Stimulated activated CD8-positive, alpha-beta memory T cell treated with anti-CD3 and anti-CD28 coated beads, Interleukin-2, amount 100 ng/mL, for 48 hours (primary cell): ENCODE measurements at regions not wholly inside any gene's neighbourhood (a gene's known extent, or its start where the extent isn't known, plus 50 kb on each side); places are given as distances from the start of the nearest gene placed in this dataset.
"Not testable (repeated sequence)": the region's sequence is repeated elsewhere in the genome, so short reads cannot be mapped to it uniquely, and the experiment has no call there.

Experiments used
- DNase-seq, 2 donors: peaks; one replicate each; pipeline ENCODE4 v3.0.0-alpha.2; 2020; ENCODE audit warnings: low read depth in 2 of 2

- DNase-seq, result no peak
Measured at GRCh38 chr4:38330936-38331335, 333.1 kb upstream of the KLF3 start.

GRCh38 chr4:38332699-38333098, 331.3 kb upstream of the KLF3 start:
- no peak for DNase-seq

- DNase-seq, result no peak
Measured at GRCh38 chr4:38333219-38333618, 330.8 kb upstream of the KLF3 start.

- DNase-seq, result no peak
Measured at GRCh38 chr4:38334791-38335190, 329.2 kb upstream of the KLF3 start.

GRCh38 chr4:38338939-38339338, 325.1 kb upstream of the KLF3 start:
- not testable (repeated sequence) for DNase-seq

- no peak for DNase-seq
Measured at GRCh38 chr4:38343608-38344007, 320.4 kb upstream of the KLF3 start.

GRCh38 chr4:38344929-38345328, 319.1 kb upstream of the KLF3 start:
- DNase-seq, result no peak

GRCh38 chr4:38347251-38347650, 316.7 kb upstream of the KLF3 start:
- DNase-seq, result no peak

- no peak for DNase-seq
Measured at GRCh38 chr4:38354421-38354820, 309.6 kb upstream of the KLF3 start.

- DNase-seq, result no peak
Measured at GRCh38 chr4:38354872-38355271, 309.1 kb upstream of the KLF3 start.

- DNase-seq, result no peak
Measured at GRCh38 chr4:38356686-38357085, 307.3 kb upstream of the KLF3 start.

- DNase-seq, result no peak
Measured at GRCh38 chr4:38357546-38357945, 306.5 kb upstream of the KLF3 start.

- DNase-seq, result no peak
Measured at GRCh38 chr4:38359113-38359512, 304.9 kb upstream of the KLF3 start.

- DNase-seq, result no peak
Measured at GRCh38 chr4:38360201-38360600, 303.8 kb upstream of the KLF3 start.

- DNase-seq, result no peak
Measured at GRCh38 chr4:38364383-38364963, 299.5 kb upstream of the KLF3 start.

GRCh38 chr4:38365261-38365660, 298.7 kb upstream of the KLF3 start:
- DNase-seq, result no peak

GRCh38 chr4:38365748-38366310, 298.2 kb upstream of the KLF3 start:
- DNase-seq, result no peak

GRCh38 chr4:38366456-38366855, 297.5 kb upstream of the KLF3 start:
- no peak for DNase-seq

GRCh38 chr4:38366997-38367396, 297.0 kb upstream of the KLF3 start:
- DNase-seq, result no peak

GRCh38 chr4:38367642-38368174, 296.3 kb upstream of the KLF3 start:
- DNase-seq, result no peak

- no peak for DNase-seq
Measured at GRCh38 chr4:38368613-38369012, 295.4 kb upstream of the KLF3 start.

GRCh38 chr4:38371391-38371851, 292.6 kb upstream of the KLF3 start:
- no peak for DNase-seq

GRCh38 chr4:38373375-38373774, 290.6 kb upstream of the KLF3 start:
- no peak for DNase-seq

- DNase-seq, result no peak
Measured at GRCh38 chr4:38377195-38377594, 286.8 kb upstream of the KLF3 start.
